ENCODE measurements at regions not wholly inside any gene's neighbourhood (a gene's known extent, or its start where the extent isn't known, plus 50 kb on each side); places are given as distances from the start of the nearest gene placed in this dataset.

DNA sequence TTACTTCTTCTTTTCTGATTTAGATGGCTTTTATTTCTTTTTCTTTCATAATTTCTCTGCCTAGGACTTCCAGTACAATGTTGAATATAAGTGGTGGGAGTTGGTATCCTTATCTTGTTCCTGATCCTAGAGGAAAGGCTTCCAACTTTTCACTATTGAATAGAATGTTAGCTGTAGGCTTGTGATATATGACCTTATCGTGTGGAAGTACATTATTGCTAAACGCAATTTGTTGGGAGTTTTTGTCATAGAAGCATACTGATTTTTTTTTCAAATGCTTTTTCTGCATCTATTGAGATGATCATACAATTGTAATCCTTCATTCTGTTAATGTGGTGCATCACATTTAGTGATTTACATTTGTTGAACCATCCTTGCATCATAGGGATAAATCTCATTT, 79.5 kb downstream of the FASLG start:
- TF ChIP-seq, protein P1, sequence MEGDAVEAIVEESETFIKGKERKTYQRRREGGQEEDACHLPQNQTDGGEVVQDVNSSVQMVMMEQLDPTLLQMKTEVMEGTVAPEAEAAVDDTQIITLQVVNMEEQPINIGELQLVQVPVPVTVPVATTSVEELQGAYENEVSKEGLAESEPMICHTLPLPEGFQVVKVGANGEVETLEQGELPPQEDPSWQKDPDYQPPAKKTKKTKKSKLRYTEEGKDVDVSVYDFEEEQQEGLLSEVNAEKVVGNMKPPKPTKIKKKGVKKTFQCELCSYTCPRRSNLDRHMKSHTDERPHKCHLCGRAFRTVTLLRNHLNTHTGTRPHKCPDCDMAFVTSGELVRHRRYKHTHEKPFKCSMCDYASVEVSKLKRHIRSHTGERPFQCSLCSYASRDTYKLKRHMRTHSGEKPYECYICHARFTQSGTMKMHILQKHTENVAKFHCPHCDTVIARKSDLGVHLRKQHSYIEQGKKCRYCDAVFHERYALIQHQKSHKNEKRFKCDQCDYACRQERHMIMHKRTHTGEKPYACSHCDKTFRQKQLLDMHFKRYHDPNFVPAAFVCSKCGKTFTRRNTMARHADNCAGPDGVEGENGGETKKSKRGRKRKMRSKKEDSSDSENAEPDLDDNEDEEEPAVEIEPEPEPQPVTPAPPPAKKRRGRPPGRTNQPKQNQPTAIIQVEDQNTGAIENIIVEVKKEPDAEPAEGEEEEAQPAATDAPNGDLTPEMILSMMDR (conservative IDR thresholded peaks at IDR 0.05) = no peak
- no peak for TF ChIP-seq ZFX (IDR thresholded peaks at IDR 0.05)
